Activated CD4-positive, alpha-beta T cell treated with anti-CD3 and anti-CD28 coated beads for 36 hours (primary cell): ENCODE measurements at regions not wholly inside any gene's neighbourhood (a gene's known extent, or its start where the extent isn't known, plus 50 kb on each side); places are given as distances from the start of the nearest gene placed in this dataset.
"Not testable (repeated sequence)": the region's sequence is repeated elsewhere in the genome, so short reads cannot be mapped to it uniquely, and the experiment has no call there.

Source experiments
- ATAC-seq: fragments of 200-7000 bp; cut with Tn5 transposase; one replicate; pipeline ENCODE4 v1.10.0; 2021; ENCODE audit warnings: mild to moderate bottlenecking, moderate library complexity
- CTCF ChIA-PET: fragments of 350-600 bp; sonication (Branson Sonifier 250); formaldehyde crosslinking; loops from one replicate; lab custom pipeline; 2021; ENCODE audit warnings: antibody characterized with exemption; lab: Charles Lee
- POLR2A ChIA-PET: fragments of 350-600 bp; sonication (Branson Sonifier 250); formaldehyde crosslinking; loops from one replicate; lab custom pipeline; 2021; ENCODE audit warnings: antibody characterized with exemption, inconsistent platforms; lab: Charles Lee
- DNase-seq: peaks from one replicate; pipeline ENCODE4 v3.0.0-alpha.2; 2020
- H3K27ac Mint-ChIP-seq: one replicate; pipeline ENCODE4 v1.8.0; 2021; ENCODE audit warnings: mixed read lengths
- H3K27me3 Mint-ChIP-seq: one replicate; pipeline ENCODE4 v1.8.0; 2021; ENCODE audit warnings: mixed read lengths
- H3K36me3 Mint-ChIP-seq: one replicate; pipeline ENCODE4 v1.8.0; 2021; ENCODE audit warnings: low read depth, mixed read lengths
- H3K4me1 Mint-ChIP-seq: one replicate; pipeline ENCODE4 v1.8.0; 2021; ENCODE audit warnings: mixed read lengths
- H3K4me3 Mint-ChIP-seq: one replicate; pipeline ENCODE4 v1.8.0; 2021; ENCODE audit warnings: mild to moderate bottlenecking, moderate library complexity, mixed read lengths
- H3K9me3 Mint-ChIP-seq: one replicate; pipeline ENCODE4 v1.8.0; 2021; ENCODE audit warnings: low read depth, mixed read lengths
- intact Hi-C, 2 experiments: fragments of 100-400 bp; cut with DNase I in 1 of 2; cut with micrococcal nuclease in 1 of 2; formaldehyde crosslinking; loops; one replicate each; pipeline versions ENCODE4 v1.14.2 to v1.15.1; 2022 to 2024; cut with DNase I, micrococcal nuclease

GRCh38 chr11:109682788-109683187 lies 260.8 kb downstream of the C11orf87 start:
- CTCF ChIA-PET, H3K27me3 Mint-ChIP-seq, H3K36me3 Mint-ChIP-seq, H3K9me3 Mint-ChIP-seq, ATAC-seq, intact Hi-C loops, H3K4me3 Mint-ChIP-seq, H3K4me1 Mint-ChIP-seq, DNase-seq, POLR2A ChIA-PET, H3K27ac Mint-ChIP-seq: not testable (repeated sequence)

- POLR2A ChIA-PET: no interaction called here
- DNase-seq (no peak), ATAC-seq (no peak)
- no peak overlapping the region for H3K27ac Mint-ChIP-seq
- H3K36me3 Mint-ChIP-seq: no peaks in the 10 kb centered on the region
- no peaks in the 10 kb centered on the region for H3K27me3 Mint-ChIP-seq
- intact Hi-C loops: loop anchor here (2.0 to 5.0 kb wide), 2 partner anchors 997 to 998 kb away; no protein-coding TSS in a partner anchor
- no peak overlapping the region for H3K4me3 Mint-ChIP-seq
- H3K9me3 Mint-ChIP-seq: peaks cover 16% of the 10 kb centered on the region
- CTCF ChIA-PET: interaction anchor here (0.6 to 0.7 kb wide), 2 partner anchors 94 to 164 kb away, joined by 3 read pairs; no protein-coding TSS in a partner anchor
- no peaks in the 10 kb centered on the region for H3K4me1 Mint-ChIP-seq
These were observed 273.7 kb downstream of the C11orf87 start for GRCh38 chr11:109695696-109696095.

DNA sequence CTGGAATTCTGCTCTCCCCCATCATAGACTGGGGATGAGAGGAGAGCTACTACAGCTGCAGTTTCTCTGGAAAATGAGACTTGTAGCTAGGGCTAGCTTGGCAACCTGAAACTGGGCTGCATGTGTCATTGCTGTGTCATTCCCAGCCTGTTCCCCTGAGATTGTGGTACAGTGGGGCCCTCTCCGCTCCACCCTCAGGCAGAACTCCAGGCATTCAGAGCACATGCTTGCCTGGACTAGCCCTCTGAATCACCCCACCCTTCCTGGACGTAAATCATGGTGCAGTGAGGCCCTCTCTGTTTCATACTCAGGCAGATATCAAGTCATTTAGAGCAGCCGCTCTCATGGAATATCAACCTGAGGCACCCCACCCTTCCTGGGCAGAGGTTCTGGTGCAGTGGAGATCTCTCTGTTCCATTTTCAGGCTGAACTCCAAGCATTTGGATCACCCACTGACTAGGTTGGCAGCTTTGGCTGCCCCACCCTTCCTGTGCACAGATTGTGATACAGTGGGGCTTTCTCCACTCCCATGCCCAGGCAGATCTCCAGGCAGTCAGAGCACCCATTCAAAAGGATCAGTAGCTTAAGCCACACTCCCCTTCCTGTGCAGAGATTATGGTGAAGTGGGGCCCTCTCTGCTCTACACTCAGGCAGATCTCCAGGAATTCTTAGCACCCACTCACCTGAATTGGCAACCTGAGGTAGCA lies 274.4 kb downstream of the C11orf87 start:
- no peak overlapping the region for H3K27ac Mint-ChIP-seq
- no peak overlapping the region for H3K4me3 Mint-ChIP-seq
- DNase-seq (no peak), ATAC-seq (no peak)
- intact Hi-C loops: loop anchor here (2.0 to 5.0 kb wide), 2 partner anchors 998 to 999 kb away; no protein-coding TSS in a partner anchor
- no peaks in the 10 kb centered on the region for H3K4me1 Mint-ChIP-seq
- no peaks in the 10 kb centered on the region for H3K27me3 Mint-ChIP-seq
- peaks cover 16% of the 10 kb centered on the region for H3K9me3 Mint-ChIP-seq
- CTCF ChIA-PET: interaction anchor here (0.5 kb wide), 2 partner anchors 212 to 1107 kb away, joined by 3 read pairs; no protein-coding TSS in a partner anchor
- POLR2A ChIA-PET: no interaction called here
- H3K36me3 Mint-ChIP-seq: no peaks in the 10 kb centered on the region

GRCh38 chr11:109697140-109697843 lies 275.3 kb downstream of the C11orf87 start:
- Mint-ChIP-seq H3K36me3 (no peaks in the 10 kb centered on the region), H3K4me1 (no peaks in the 10 kb centered on the region), H3K27me3 (no peaks in the 10 kb centered on the region), H3K9me3 (peaks cover 21% of the 10 kb centered on the region), H3K27ac (no peak overlapping the region), H3K4me3 (no peak overlapping the region)
- ChIA-PET POLR2A (no interaction called here), CTCF (interaction anchor here (0.5 to 1.1 kb wide), 3 partner anchors 35 to 1108 kb away, joined by 3 read pairs; no protein-coding TSS in a partner anchor)
- DNase-seq (peak; percentile 13), ATAC-seq (peak; percentile 60)
- intact Hi-C loops: loop anchor here (2.0 to 5.0 kb wide), 2 partner anchors 998 to 1000 kb away; no protein-coding TSS in a partner anchor

DNA sequence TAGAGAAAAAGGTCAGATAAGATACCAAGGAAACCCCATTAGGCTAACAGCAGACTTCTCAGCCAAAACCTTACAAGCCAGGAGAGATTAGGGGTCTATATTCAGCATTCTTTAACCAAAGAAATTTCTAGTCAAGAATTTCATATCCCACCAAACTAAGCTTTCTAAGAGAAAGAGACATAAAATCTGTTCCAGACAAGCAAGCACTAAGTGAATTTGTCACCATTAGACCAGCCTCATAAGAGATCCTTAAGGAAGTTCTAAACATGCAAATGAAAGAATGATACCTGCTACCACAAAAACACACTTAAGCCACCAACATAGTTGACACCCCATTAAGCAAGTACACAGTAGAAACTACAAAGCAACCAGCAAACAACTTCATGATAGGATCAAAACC lies 276.2 kb downstream of the C11orf87 start:
- H3K27me3 Mint-ChIP-seq: no peaks in the 10 kb centered on the region
- ChIA-PET CTCF (interaction anchor here (0.6 to 1.1 kb wide), 2 partner anchors 36 to 417 kb away, joined by 3 read pairs; no protein-coding TSS in a partner anchor), POLR2A (no interaction called here)
- peaks cover 21% of the 10 kb centered on the region for H3K9me3 Mint-ChIP-seq
- intact Hi-C loops: loop anchor here in 1 of 2 experiments (5.0 kb wide), 1 partner anchor 1001 kb away; no protein-coding TSS in a partner anchor
- ATAC-seq (no peak), DNase-seq (no peak)
- no peaks in the 10 kb centered on the region for H3K36me3 Mint-ChIP-seq
- H3K4me3 Mint-ChIP-seq: no peak overlapping the region
- H3K4me1 Mint-ChIP-seq: no peaks in the 10 kb centered on the region
- H3K27ac Mint-ChIP-seq: no peak overlapping the region

DNA sequence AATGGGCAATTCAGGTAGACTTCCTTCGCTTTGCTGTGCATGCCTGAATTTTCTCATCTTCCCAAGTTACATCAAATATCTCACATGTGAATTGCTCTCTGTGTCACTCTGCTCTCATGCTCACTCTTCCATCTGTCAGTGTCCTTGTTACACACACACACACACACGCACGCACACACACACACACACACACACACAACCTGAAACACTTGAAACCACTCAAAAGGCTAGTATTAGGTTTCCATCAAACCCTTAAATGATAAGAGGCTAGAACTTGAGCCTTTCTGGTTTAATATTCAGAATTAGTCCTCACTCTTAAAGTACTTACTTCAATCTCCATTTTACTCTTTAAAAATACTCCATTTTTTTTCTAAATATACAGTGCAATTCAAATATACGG lies 282.4 kb downstream of the C11orf87 start:
- H3K36me3 Mint-ChIP-seq: no peaks in the 10 kb centered on the region
- intact Hi-C loops: no loop called here
- POLR2A ChIA-PET: no interaction called here
- CTCF ChIA-PET: no interaction called here
- DNase-seq (no peak), ATAC-seq (no peak)
- H3K4me1 Mint-ChIP-seq: no peaks in the 10 kb centered on the region
- peaks cover 4% of the 10 kb centered on the region for H3K27me3 Mint-ChIP-seq
- H3K9me3 Mint-ChIP-seq: peaks cover 5% of the 10 kb centered on the region
- no peak overlapping the region for H3K4me3 Mint-ChIP-seq
- H3K27ac Mint-ChIP-seq: no peak overlapping the region

- DNase-seq (no peak), ATAC-seq (no peak)
- no peak overlapping the region for H3K4me3 Mint-ChIP-seq
- no peaks in the 10 kb centered on the region for H3K36me3 Mint-ChIP-seq
- ChIA-PET CTCF (no interaction called here), POLR2A (no interaction called here)
- no peaks in the 10 kb centered on the region for H3K4me1 Mint-ChIP-seq
- intact Hi-C loops: no loop called here
- H3K27me3 Mint-ChIP-seq: peaks cover 7% of the 10 kb centered on the region
- no peaks in the 10 kb centered on the region for H3K9me3 Mint-ChIP-seq
- no peak overlapping the region for H3K27ac Mint-ChIP-seq
These were observed 285.0 kb downstream of the C11orf87 start for GRCh38 chr11:109706945-109707344.

DNA sequence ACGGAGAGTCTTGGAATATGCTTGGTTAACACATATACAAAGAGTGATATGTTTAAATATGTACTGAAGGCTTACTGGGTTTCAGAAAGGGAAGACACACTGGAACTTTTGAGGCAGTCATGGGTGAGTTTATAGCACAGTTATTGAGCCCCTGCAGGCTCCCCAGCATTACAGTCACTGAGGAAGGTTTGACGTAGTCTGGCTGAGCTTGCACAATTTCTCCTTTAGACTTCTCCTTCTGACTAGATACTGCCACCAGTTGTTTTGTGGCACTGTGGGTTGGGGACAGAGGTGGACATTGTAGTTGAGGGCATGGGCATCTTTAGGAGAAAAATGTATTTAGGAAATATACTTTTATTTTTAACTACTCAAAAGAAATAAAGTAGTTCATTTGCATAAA lies 285.4 kb downstream of the C11orf87 start:
- H3K9me3 Mint-ChIP-seq: no peaks in the 10 kb centered on the region
- H3K4me1 Mint-ChIP-seq: no peaks in the 10 kb centered on the region
- intact Hi-C loops: no loop called here
- no peaks in the 10 kb centered on the region for H3K36me3 Mint-ChIP-seq
- ATAC-seq: no peak
- H3K4me3 Mint-ChIP-seq: no peak overlapping the region
- peaks cover 7% of the 10 kb centered on the region for H3K27me3 Mint-ChIP-seq
- CTCF ChIA-PET: no interaction called here
- POLR2A ChIA-PET: no interaction called here
- no peak overlapping the region for H3K27ac Mint-ChIP-seq
- DNase-seq: no peak

DNA sequence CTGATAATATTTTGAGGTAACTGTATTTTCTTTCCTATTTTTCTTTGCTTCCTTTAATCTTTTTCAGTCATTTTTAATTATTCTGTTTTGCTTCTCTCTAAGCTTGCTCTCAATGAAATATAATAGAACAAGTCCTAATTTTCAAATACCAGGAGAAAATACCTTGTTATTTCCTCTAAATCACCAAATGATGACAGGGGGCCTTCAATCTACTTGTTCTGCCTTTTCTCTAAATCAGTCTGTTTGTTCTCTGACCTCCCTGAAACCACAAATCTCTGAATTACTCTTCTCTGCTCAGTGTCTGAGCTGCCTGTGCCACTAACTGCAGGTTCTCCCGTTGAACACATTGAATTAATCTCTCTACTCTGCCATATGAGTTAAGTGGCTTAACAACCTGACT lies 286.2 kb downstream of the C11orf87 start:
- CTCF ChIA-PET: no interaction called here
- Mint-ChIP-seq H3K9me3 (peaks cover 2% of the 10 kb centered on the region), H3K27me3 (peaks cover 7% of the 10 kb centered on the region), H3K4me1 (no peaks in the 10 kb centered on the region), H3K27ac (no peak overlapping the region), H3K4me3 (no peak overlapping the region), H3K36me3 (no peaks in the 10 kb centered on the region)
- ATAC-seq: no peak
- intact Hi-C loops: no loop called here
- DNase-seq: no peak
- POLR2A ChIA-PET: interaction anchor here (0.6 kb wide), 1 partner anchor 1490 kb away, joined by 3 read pairs; no protein-coding TSS in a partner anchor

DNA sequence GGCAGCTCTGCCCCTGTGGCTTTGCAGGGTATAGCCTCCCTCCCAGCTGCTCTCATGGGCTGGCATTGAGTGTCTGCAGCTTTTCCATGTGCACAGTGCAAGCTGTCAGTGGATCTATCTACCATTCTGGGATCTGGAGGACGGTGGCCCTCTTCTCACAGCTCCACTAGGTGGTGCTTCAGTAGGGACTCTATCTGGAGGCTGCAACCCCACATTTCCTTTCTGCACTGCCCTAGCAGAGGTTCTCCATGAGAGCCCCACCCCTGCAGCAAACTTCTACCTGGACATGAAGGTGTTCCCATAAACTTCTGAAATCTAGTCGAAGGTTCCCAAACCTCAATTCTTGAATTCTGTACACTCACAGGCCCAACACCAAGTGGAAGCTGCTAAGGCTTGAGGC lies 292.5 kb downstream of the C11orf87 start:
- ATAC-seq, H3K4me3 Mint-ChIP-seq, intact Hi-C loops, H3K36me3 Mint-ChIP-seq, POLR2A ChIA-PET, H3K27ac Mint-ChIP-seq, DNase-seq, H3K27me3 Mint-ChIP-seq, CTCF ChIA-PET, H3K4me1 Mint-ChIP-seq: not testable (repeated sequence)
- H3K9me3 Mint-ChIP-seq: peaks cover 15% of the 10 kb centered on the region

DNA sequence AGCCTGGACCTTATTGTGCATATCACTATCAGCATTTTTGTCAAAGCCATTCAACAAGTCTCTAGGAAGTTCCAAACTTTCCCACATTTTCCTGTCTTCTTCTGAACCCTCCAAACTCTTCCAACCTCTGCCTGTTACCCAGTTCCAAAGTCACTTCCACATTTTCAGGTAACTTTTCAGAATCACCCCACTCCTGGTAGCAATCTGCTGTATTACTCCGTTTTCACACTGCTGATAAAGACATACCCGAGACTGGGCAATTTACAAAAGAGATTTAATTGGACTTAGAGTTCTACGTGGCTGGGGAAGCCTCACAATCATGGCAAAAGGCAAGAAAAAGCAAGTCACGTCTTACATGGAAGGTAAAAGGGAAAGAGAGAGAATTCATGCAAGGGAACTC lies 293.4 kb downstream of the C11orf87 start:
- CTCF ChIA-PET, intact Hi-C loops: not testable (repeated sequence)

More for the DNA sequence above, 293.4 kb downstream of the C11orf87 start:
- ATAC-seq, H3K4me1 Mint-ChIP-seq, H3K36me3 Mint-ChIP-seq, DNase-seq, POLR2A ChIA-PET, H3K27me3 Mint-ChIP-seq, H3K27ac Mint-ChIP-seq, H3K4me3 Mint-ChIP-seq: not testable (repeated sequence)
- peaks cover 15% of the 10 kb centered on the region for H3K9me3 Mint-ChIP-seq
